UCSD-AML1 (cell line): ENCODE measurements at regions not wholly inside any gene's neighbourhood (a gene's known extent, or its start where the extent isn't known, plus 50 kb on each side); places are given as distances from the start of the nearest gene placed in this dataset.

Source experiments
- DNase-seq: peaks from one replicate; lab custom pipeline; 2025; ENCODE audit not compliant: unreplicated experiment; lab: John Stamatoyannopoulos, UW

DNA sequence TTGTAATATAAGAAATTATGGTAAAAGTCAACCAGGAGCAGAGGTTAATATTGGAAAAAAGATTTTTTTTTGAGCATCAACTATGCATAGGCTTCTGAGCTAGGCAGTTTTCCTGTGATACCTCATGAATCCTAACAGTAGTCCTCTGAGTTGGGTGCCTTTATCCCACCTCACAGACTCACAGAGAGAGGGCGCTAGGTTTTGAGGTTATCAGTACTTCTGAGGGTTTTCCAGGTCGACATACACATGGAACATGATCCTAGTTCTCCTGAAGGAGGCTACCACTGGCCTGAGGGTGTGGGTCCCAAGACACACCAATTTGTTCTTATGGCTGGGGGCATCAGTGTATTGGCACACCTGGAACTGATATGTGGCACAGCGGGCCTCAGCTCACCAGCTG is 358.8 kb upstream of the JAG1 start:
- no peak for DNase-seq

GRCh38 chr20:11034025-11034424 is 360.2 kb upstream of the JAG1 start:
- no peak for DNase-seq

GRCh38 chr20:11035211-11035610 is 361.4 kb upstream of the JAG1 start:
- DNase-seq, result no peak

DNA sequence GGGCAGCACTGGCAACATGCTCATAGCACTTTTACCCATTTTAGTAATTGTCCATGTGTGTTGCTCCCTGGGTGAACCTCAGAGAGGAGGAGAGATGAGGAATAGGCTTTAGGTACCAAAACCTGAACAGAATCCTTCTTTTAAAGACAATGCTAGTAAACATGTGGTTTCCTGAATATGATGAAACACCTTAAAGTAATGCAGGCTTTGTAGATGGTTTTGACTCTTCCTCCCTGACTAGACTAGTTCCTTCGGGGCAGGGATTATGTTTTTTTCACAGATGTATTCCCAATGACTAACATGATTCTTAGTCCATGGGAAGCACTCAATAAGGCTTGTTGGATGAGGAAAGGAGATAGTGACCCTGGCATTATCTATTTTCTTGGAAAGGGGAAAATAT is 367.6 kb upstream of the JAG1 start:
- no peak for DNase-seq

DNA sequence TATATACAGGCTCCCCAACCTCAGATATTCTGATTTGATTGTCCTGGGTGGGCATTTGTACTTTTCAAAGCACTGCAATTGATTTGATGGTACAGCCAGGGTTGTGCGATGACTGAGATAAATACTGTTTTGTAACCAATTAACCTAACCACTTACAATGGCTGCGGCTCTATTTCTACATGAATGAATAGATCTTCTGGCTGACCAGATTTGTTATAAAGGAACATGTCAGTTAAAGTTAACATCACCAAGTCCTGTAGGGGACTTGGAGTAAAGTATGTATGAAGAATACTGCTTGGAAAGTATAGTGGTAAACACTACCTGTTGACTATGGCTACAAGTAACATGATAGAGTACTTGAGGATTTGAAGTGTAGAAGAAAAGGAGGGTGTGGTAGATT is 369.2 kb upstream of the JAG1 start:
- DNase-seq, result no peak

DNA sequence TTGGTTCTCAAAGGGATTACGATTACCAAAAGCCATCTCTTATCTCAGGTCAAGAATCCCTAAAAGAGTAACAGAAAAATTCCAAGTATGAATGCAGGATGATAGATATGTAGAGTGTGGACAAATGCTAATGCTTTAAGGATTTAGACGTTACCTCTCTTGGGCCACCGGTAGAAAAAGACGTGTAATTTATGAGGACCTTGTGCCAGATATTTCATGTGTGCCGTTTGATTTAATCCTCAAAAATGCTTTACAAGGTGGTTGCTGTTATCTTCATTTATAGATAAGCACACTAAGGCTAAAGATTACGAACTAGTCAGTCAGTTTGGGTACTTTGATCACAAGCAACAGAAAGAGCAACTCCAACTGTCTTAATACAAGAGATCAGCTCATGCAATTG is 370.8 kb upstream of the JAG1 start:
- no peak for DNase-seq

GRCh38 chr20:11045412-11046175 is 371.8 kb upstream of the JAG1 start:
- no peak for DNase-seq

DNA sequence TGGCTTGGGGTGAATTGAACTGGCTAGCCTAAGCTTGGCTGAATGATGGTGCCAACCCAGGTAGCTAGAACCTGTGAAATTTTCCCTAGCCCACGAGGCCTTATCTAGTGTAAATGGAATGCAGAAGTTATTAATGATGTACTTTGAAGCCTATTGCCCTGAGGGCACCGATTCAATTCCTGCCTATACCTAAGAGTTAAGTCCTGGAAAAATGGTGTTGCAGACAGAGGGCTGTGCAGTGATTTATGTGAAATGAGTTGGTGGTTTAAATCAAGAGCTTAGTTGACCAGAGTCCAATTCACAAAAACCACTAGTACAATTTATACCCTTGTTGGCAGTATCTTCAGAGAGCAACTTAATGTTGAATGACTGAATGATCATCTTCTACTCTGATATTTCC is 373.8 kb upstream of the JAG1 start:
- DNase-seq, result no peak

DNA sequence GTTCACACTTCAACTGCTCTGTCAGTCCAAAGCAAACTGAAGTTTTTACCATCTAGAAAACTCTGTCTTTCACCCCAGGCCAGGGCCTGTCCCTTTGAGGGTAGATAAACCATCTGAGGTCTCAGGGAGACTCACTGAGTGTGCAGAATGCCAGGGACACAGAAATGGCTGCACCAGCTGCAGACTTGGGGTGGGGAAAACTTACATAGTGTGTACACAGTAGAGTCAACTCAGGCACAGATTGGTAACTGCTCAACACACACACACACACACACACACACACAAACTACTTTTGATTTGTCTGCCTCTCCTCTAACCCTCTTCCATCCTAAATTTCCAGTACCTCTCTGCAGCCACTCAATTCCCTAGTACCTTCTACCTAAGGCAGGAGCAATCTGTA is 374.9 kb upstream of the JAG1 start:
- DNase-seq, result no peak

- DNase-seq, result no peak
Observed at GRCh38 chr20:11050350-11050749, 376.6 kb upstream of the JAG1 start.

- no peak for DNase-seq
Observed at GRCh38 chr20:11051136-11051535, 377.3 kb upstream of the JAG1 start.

DNA sequence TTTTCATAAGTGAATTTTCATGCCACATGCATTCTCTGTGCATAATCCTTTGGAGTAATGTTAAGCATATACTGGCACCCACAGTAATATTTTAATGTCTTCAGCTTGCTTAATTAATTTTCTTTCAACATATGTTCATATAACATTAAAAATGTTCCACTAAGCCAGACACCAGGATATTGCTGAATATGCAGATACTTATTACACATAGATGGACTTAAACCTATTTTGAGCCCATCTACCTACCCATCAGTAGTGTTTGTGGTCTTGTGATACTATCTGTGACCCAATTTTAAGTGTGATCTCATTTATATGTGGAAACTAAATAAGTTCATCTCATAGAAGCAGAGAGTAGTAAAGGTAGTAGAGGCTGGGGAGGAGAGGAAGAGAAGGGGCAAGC is 379.5 kb upstream of the JAG1 start:
- no peak for DNase-seq

GRCh38 chr20:11054266-11054993 is 380.6 kb upstream of the JAG1 start:
- DNase-seq, result no peak

DNA sequence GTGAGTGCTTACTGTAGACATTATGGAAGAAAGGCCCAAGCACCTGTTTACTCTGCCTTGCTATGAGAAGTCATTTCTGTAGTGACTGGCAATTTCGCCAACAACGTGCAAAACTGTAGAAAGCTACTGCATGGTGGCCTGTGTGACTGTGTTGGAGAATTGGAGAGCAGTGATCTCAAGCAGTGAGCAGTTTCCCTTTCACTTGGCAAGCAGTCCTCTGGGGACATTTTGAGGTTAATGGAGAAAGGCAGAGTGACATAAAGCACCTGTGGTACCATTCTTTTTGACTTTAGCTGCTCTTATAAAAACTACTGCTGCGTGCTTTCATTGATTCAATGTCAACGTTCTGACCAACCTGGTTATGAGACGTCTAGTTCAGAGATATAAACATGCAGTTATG is 382.6 kb upstream of the JAG1 start:
- no peak for DNase-seq

DNA sequence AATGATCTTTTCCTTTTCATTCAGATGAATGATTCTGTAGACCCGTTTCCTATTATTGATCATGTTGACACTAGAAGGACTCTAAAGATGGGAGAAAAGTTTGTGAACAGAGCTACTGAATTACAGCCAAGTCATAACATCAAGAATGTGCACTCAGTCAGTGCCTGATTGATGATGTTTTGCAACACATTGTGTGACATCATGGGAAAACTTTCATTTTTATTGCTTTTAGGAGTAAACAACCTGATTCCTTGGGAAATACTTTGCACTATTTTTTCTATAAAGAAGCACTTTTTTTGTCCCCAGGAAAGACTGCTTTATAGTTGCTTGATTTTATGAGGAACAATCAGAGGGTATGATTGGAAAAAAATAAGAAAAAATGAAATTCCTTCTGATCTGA is 383.8 kb upstream of the JAG1 start:
- no peak for DNase-seq

GRCh38 chr20:11059659-11060058 is 385.9 kb upstream of the JAG1 start:
- DNase-seq, result no peak

- DNase-seq, result no peak
Observed at GRCh38 chr20:11060423-11061185, 386.8 kb upstream of the JAG1 start.

GRCh38 chr20:11063444-11063843 is 389.6 kb upstream of the JAG1 start:
- no peak for DNase-seq

DNA sequence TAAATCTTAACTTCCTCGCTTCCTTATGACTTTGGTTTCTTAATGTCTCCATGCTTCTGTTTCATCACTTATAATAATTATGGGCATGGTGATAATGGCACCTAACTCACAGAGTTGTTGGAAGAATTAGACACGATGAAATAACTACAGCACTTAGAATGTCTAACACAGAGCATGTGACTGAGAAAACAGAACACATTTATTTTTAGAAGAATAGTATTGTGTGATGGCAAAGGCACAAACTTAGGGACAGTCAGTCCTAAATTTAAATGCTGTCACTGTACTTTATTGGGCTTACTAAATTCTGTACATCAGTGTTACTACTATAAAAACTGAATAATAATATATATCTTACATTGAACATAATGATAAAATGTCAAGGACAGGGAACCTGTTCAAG is 391.1 kb upstream of the JAG1 start:
- DNase-seq, result no peak

DNA sequence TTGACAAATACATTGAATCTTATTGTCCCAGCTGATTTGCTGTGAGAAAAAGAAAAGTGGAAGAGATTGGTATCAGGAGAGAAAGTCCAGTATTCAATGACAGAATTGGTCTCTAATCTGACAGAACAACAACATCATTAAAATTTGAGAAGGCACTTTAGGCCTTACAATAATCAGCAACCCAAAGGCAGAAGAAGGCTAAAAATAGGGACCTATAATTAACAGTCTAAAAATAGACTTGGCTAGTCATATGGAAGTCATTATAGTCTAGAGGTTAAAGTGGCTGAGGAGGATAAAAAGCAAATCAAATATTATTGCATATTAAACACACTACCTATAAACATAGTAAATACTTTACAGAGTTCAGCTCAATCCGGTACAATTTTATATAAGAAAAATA is 393.6 kb upstream of the JAG1 start:
- no peak for DNase-seq

- DNase-seq, result no peak
Observed at GRCh38 chr20:11072982-11073381, 399.2 kb upstream of the JAG1 start.
